ENCODE measurements at regions not wholly inside any gene's neighbourhood (a gene's known extent, or its start where the extent isn't known, plus 50 kb on each side); places are given as distances from the start of the nearest gene placed in this dataset.
"Not testable (repeated sequence)": the region's sequence is repeated elsewhere in the genome, so short reads cannot be mapped to it uniquely, and the experiment has no call there.

- H3K27ac ChIP-seq; H3K4me3 ChIP-seq; ATAC-seq (replicated peaks in 6 of 8); in situ Hi-C loops (cut with MboI; ENCODE audit: low pct_unique_long_range_greater_than_20kb in 2 of 9, low sequenced_read_pairs in 9 of 9, unreplicated experiment in 9 of 9): not testable (repeated sequence)
- WGBS, 10 experiments: 48 to 100% (median 96%) methylated on average over 1 to 4 of the region's 13 CpGs; no CpG with 5 or more reads in 2 of the 10 experiments
- peaks cover 0 to 13% of the 10 kb centered on the region in 2 donors for H3K4me1 ChIP-seq (replicated peaks in 1 of 2)
Observed at GRCh38 chr10:3373374-3374027, 200.9 kb upstream of the PITRM1 start.

GRCh38 chr10:3372281-3372680 is 199.7 kb upstream of the PITRM1 start:
- Histone ChIP-seq H3K27ac (no peak overlapping the region), H3K4me3 (no peak overlapping the region), H3K4me1 (replicated peaks in 1 of 2) (peaks cover 0 to 13% of the 10 kb centered on the region in 2 donors)
- ATAC-seq (replicated peaks in 6 of 8): no peak
- in situ Hi-C loops (cut with MboI; ENCODE audit: low pct_unique_long_range_greater_than_20kb in 2 of 9, low sequenced_read_pairs in 9 of 9, unreplicated experiment in 9 of 9): no loop called here
- 26 to 100% (median 89%) methylated on average over 1 to 3 of the region's 3 CpGs; no CpG with 5 or more reads in 1 of the 10 experiments for WGBS, 10 experiments

GRCh38 chr10:3371624-3372023 is 199.0 kb upstream of the PITRM1 start:
- ATAC-seq (replicated peaks in 6 of 8); H3K27ac ChIP-seq; in situ Hi-C loops (cut with MboI; ENCODE audit: low pct_unique_long_range_greater_than_20kb in 2 of 9, low sequenced_read_pairs in 9 of 9, unreplicated experiment in 9 of 9); H3K4me3 ChIP-seq: not testable (repeated sequence)
- peaks cover 0 to 15% of the 10 kb centered on the region in 2 donors for H3K4me1 ChIP-seq (replicated peaks in 1 of 2)

GRCh38 chr10:3366735-3367405 is 194.3 kb upstream of the PITRM1 start:
- Histone ChIP-seq H3K4me1 (replicated peaks in 1 of 2) (peaks cover 4 to 14% of the 10 kb centered on the region in 2 donors), H3K4me3 (no peak overlapping the region), H3K27ac (no peak overlapping the region)
- 70 to 96% (median 86%) methylated on average over 1 to 6 of the region's 6 CpGs for WGBS, 10 experiments
- no peak for ATAC-seq (replicated peaks in 6 of 8)
- in situ Hi-C loops (cut with MboI; ENCODE audit: low pct_unique_long_range_greater_than_20kb in 2 of 9, low sequenced_read_pairs in 9 of 9, unreplicated experiment in 9 of 9): no loop called here

GRCh38 chr10:3366043-3366442 is 193.5 kb upstream of the PITRM1 start:
- Histone ChIP-seq H3K27ac (no peak overlapping the region), H3K4me1 (replicated peaks in 1 of 2) (peaks cover 4 to 14% of the 10 kb centered on the region in 2 donors), H3K4me3 (no peak overlapping the region)
- 0 to 100% (median 80%) methylated on average over 1 of the region's 1 CpG; no CpG with 5 or more reads in 1 of the 10 experiments for WGBS, 10 experiments
- in situ Hi-C loops (cut with MboI; ENCODE audit: low pct_unique_long_range_greater_than_20kb in 2 of 9, low sequenced_read_pairs in 9 of 9, unreplicated experiment in 9 of 9): no loop called here
- no peak for ATAC-seq (replicated peaks in 6 of 8)

- Histone ChIP-seq H3K27ac (no peak overlapping the region), H3K4me3 (no peak overlapping the region), H3K4me1 (replicated peaks in 1 of 2) (peaks cover 4 to 14% of the 10 kb centered on the region in 2 donors)
- in situ Hi-C loops (cut with MboI; ENCODE audit: low pct_unique_long_range_greater_than_20kb in 2 of 9, low sequenced_read_pairs in 9 of 9, unreplicated experiment in 9 of 9): no loop called here
- ATAC-seq (replicated peaks in 6 of 8): peak in 5 of 8 experiments; percentile 32 to 74 (median 59)
- 40 to 100% (median 76%) methylated on average over 1 to 7 of the region's 7 CpGs for WGBS, 10 experiments
Observed at GRCh38 chr10:3365630-3366029, 193.0 kb upstream of the PITRM1 start.

GRCh38 chr10:3364768-3365480 is 192.3 kb upstream of the PITRM1 start:
- H3K27ac ChIP-seq: no peak overlapping the region
- peaks cover 4 to 14% of the 10 kb centered on the region in 2 donors for H3K4me1 ChIP-seq (replicated peaks in 1 of 2)
- WGBS, 10 experiments: 51 to 100% (median 80%) methylated on average over 1 to 6 of the region's 12 CpGs; no CpG with 5 or more reads in 1 of the 10 experiments
- in situ Hi-C loops (cut with MboI; ENCODE audit: low pct_unique_long_range_greater_than_20kb in 2 of 9, low sequenced_read_pairs in 9 of 9, unreplicated experiment in 9 of 9): no loop called here
- no peak overlapping the region for H3K4me3 ChIP-seq
- peak in 1 of 8 experiments; percentile 17 for ATAC-seq (replicated peaks in 6 of 8)

GRCh38 chr10:3363311-3364045 is 190.9 kb upstream of the PITRM1 start:
- Histone ChIP-seq H3K4me3 (no peak overlapping the region), H3K4me1 (replicated peaks in 1 of 2) (peaks cover 4 to 14% of the 10 kb centered on the region in 2 donors), H3K27ac (no peak overlapping the region)
- WGBS, 10 experiments: 74 to 100% (median 95%) methylated on average over 1 to 4 of the region's 4 CpGs
- ATAC-seq (replicated peaks in 6 of 8): no peak
- in situ Hi-C loops (cut with MboI; ENCODE audit: low pct_unique_long_range_greater_than_20kb in 2 of 9, low sequenced_read_pairs in 9 of 9, unreplicated experiment in 9 of 9): no loop called here

- ATAC-seq (replicated peaks in 6 of 8): peak in 3 of 8 experiments; percentile 31 to 77 (median 37)
- Histone ChIP-seq H3K4me1 (replicated peaks in 1 of 2) (peaks cover 4 to 14% of the 10 kb centered on the region in 2 donors), H3K27ac (no peak overlapping the region), H3K4me3 (no peak overlapping the region)
- in situ Hi-C loops (cut with MboI; ENCODE audit: low pct_unique_long_range_greater_than_20kb in 2 of 9, low sequenced_read_pairs in 9 of 9, unreplicated experiment in 9 of 9): no loop called here
Observed at GRCh38 chr10:3362394-3362793, 189.8 kb upstream of the PITRM1 start.

GRCh38 chr10:3361640-3362039 is 189.1 kb upstream of the PITRM1 start:
- no peak for ATAC-seq (replicated peaks in 6 of 8)
- in situ Hi-C loops (cut with MboI; ENCODE audit: low pct_unique_long_range_greater_than_20kb in 2 of 9, low sequenced_read_pairs in 9 of 9, unreplicated experiment in 9 of 9): no loop called here
- H3K4me1 ChIP-seq (replicated peaks in 1 of 2): peaks cover 4 to 12% of the 10 kb centered on the region in 2 donors
- no peak overlapping the region for H3K27ac ChIP-seq
- H3K4me3 ChIP-seq: no peak overlapping the region
- WGBS, 10 experiments: 17 to 100% (median 69%) methylated on average over 1 to 3 of the region's 3 CpGs; no CpG with 5 or more reads in 4 of the 10 experiments

- WGBS, 10 experiments: 79 to 100% (median 87%) methylated on average over 1 to 4 of the region's 4 CpGs; no CpG with 5 or more reads in 4 of the 10 experiments
- ATAC-seq (replicated peaks in 6 of 8): no peak
- in situ Hi-C loops (cut with MboI; ENCODE audit: low pct_unique_long_range_greater_than_20kb in 2 of 9, low sequenced_read_pairs in 9 of 9, unreplicated experiment in 9 of 9): no loop called here
- no peak overlapping the region for H3K27ac ChIP-seq
- H3K4me3 ChIP-seq: no peak overlapping the region
- H3K4me1 ChIP-seq (replicated peaks in 1 of 2): no peaks in the 10 kb centered on the region
Observed at GRCh38 chr10:3357737-3358136, 185.2 kb upstream of the PITRM1 start.

GRCh38 chr10:3355536-3355935 is 183.0 kb upstream of the PITRM1 start:
- WGBS, 10 experiments: 80% methylated on average over 1 of the region's 9 CpGs; no CpG with 5 or more reads in 9 of the 10 experiments
- in situ Hi-C loops (cut with MboI; ENCODE audit: low pct_unique_long_range_greater_than_20kb in 2 of 9, low sequenced_read_pairs in 9 of 9, unreplicated experiment in 9 of 9): no loop called here
- Histone ChIP-seq H3K4me1 (replicated peaks in 1 of 2) (peaks cover 11 to 12% of the 10 kb centered on the region in 2 donors), H3K27ac (no peak overlapping the region), H3K4me3 (no peak overlapping the region)
- no peak for ATAC-seq (replicated peaks in 6 of 8)
